ENCODE measurements at regions not wholly inside any gene's neighbourhood (a gene's known extent, or its start where the extent isn't known, plus 50 kb on each side); places are given as distances from the start of the nearest gene placed in this dataset.

DNA sequence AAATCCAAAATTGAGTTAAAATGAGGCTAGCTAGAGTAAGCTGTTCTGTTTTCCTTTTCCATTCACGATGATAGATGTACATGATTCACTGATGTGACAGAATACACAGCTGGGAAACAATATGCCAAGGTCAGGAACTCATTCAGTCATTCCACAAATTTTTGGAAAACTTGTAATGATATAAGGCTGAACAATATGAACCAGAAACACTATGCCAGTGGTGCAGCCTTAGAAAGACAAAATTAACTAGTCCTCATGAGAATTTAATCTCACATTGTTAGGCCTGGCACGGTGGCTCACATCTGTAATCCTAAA, 50.0 kb upstream of the NDST3 start:
- TF ChIP-seq, protein P1, sequence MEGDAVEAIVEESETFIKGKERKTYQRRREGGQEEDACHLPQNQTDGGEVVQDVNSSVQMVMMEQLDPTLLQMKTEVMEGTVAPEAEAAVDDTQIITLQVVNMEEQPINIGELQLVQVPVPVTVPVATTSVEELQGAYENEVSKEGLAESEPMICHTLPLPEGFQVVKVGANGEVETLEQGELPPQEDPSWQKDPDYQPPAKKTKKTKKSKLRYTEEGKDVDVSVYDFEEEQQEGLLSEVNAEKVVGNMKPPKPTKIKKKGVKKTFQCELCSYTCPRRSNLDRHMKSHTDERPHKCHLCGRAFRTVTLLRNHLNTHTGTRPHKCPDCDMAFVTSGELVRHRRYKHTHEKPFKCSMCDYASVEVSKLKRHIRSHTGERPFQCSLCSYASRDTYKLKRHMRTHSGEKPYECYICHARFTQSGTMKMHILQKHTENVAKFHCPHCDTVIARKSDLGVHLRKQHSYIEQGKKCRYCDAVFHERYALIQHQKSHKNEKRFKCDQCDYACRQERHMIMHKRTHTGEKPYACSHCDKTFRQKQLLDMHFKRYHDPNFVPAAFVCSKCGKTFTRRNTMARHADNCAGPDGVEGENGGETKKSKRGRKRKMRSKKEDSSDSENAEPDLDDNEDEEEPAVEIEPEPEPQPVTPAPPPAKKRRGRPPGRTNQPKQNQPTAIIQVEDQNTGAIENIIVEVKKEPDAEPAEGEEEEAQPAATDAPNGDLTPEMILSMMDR (IDR thresholded peaks at IDR 0.05), result no peak
- TF ChIP-seq POLR2A (IDR thresholded peaks at IDR 0.05), result no peak

Measured in lower leg skin (tissue), 3 donors.